HEK293 (cell line): ENCODE measurements at regions not wholly inside any gene's neighbourhood (a gene's known extent, or its start where the extent isn't known, plus 50 kb on each side); places are given as distances from the start of the nearest gene placed in this dataset.

Source experiments
- CTCF ChIA-PET: fragments of 350-600 bp; formaldehyde crosslinking; extraction: SDS; loops from one replicate; lab custom pipeline; 2021; ENCODE audit warnings: antibody characterized with exemption; lab: Yijun Ruan, JAX
- POLR2A ChIA-PET: fragments of 300-600 bp; formaldehyde crosslinking; extraction: SDS; loops from one replicate; lab custom pipeline; 2020; ENCODE audit warnings: antibody characterized with exemption, inconsistent platforms; lab: Yijun Ruan, JAX
- H3K27ac ChIP-seq: fragments of 200-500 bp; sonication (Bioruptor generic); 2 replicates; pipeline ENCODE4 v1.5.1; 2014; ENCODE audit warnings: low read depth, low read length, control low read depth, inconsistent platforms; ENCODE audit errors: extremely low read depth
- H3K36me3 ChIP-seq, 2 experiments: fragments of 200-500 bp in 1 of 2; sonication (Bioruptor generic) in 1 of 2; 1 replicate in 1 of 2; 2 replicates in 1 of 2; pipeline ENCODE4 v1.5.1; 2014 to 2017; ENCODE audit warnings: inconsistent platforms in 2 of 2, low read length in 2 of 2; ENCODE audit not compliant: control insufficient read depth in 2 of 2, insufficient read depth in 1 of 2
- H3K4me1 ChIP-seq: fragments of 200-500 bp; sonication (Bioruptor generic); 2 replicates; pipeline ENCODE4 v1.5.1; 2014; ENCODE audit warnings: mild to moderate bottlenecking, low read length, inconsistent platforms; ENCODE audit not compliant: control insufficient read depth, insufficient read depth
- H3K4me3 ChIP-seq: 2 replicates; pipeline ENCODE4 v1.5.1; 2011; ENCODE audit warnings: low read depth, mild to moderate bottlenecking, control low read depth, low read length, moderate library complexity
- H3K9me3 ChIP-seq: fragments of 200-500 bp; sonication (Bioruptor generic); 2 replicates; pipeline ENCODE4 v1.5.1; 2014; ENCODE audit warnings: low read depth, low read length, inconsistent platforms; ENCODE audit not compliant: control insufficient read depth, insufficient read depth
- ELK4 ChIP-seq: IDR thresholded peaks from 2 replicates; pipeline ENCODE4 v1.6.1; 2011; ENCODE audit warnings: mild to moderate bottlenecking, low read depth, low read length, borderline replicate concordance
- GFI1B ChIP-seq: fragments of 450-650 bp; formaldehyde crosslinking; IDR thresholded peaks from 2 replicates; pipeline ENCODE4 v1.5.1; 2016; ENCODE audit warnings: missing biosample characterization, missing genetic modification characterization
- GLI4 ChIP-seq: fragments of 450-650 bp; formaldehyde crosslinking; IDR thresholded peaks from 2 replicates; pipeline ENCODE4 v1.5.1; 2016; ENCODE audit warnings: missing biosample characterization, missing genetic modification characterization
- GLIS2 ChIP-seq: fragments of 450-650 bp; formaldehyde crosslinking; IDR thresholded peaks from 2 replicates; pipeline ENCODE4 v1.5.1; 2016; ENCODE audit warnings: missing biosample characterization, missing genetic modification characterization
- HOXC10 ChIP-seq: sonication (generic); formaldehyde crosslinking; IDR thresholded peaks from 2 replicates; pipeline ENCODE4 v1.8.1; 2023; ENCODE audit warnings: mild to moderate bottlenecking, missing genetic modification reagents
- KLF16 ChIP-seq: fragments of 450-650 bp; formaldehyde crosslinking; IDR thresholded peaks from 2 replicates; pipeline ENCODE4 v1.5.1; 2017; ENCODE audit warnings: missing biosample characterization, missing genetic modification characterization
- PRDM1 ChIP-seq: fragments of 450-650 bp; formaldehyde crosslinking; IDR thresholded peaks from 2 replicates; pipeline ENCODE4; 2016; ENCODE audit warnings: missing biosample characterization, missing genetic modification characterization
- ZNF10 ChIP-seq: fragments of 450-650 bp; formaldehyde crosslinking; IDR thresholded peaks from 2 replicates; pipeline ENCODE4 v1.5.1; 2017; ENCODE audit warnings: missing biosample characterization, missing genetic modification characterization
- ZNF112 ChIP-seq: fragments of 450-650 bp; formaldehyde crosslinking; IDR thresholded peaks from 2 replicates; pipeline ENCODE4 v1.5.0; 2017; ENCODE audit warnings: missing biosample characterization, missing genetic modification characterization
- ZNF132 ChIP-seq: fragments of 450-650 bp; formaldehyde crosslinking; IDR thresholded peaks from 2 replicates; pipeline ENCODE4 v1.5.1; 2017; ENCODE audit warnings: missing biosample characterization, missing genetic modification characterization, borderline replicate concordance
- ZNF146 ChIP-seq: fragments of 450-650 bp; formaldehyde crosslinking; IDR thresholded peaks from 2 replicates; pipeline ENCODE4 v1.5.1; 2016; ENCODE audit warnings: missing biosample characterization, missing genetic modification characterization
- ZNF19 ChIP-seq: fragments of 450-650 bp; formaldehyde crosslinking; IDR thresholded peaks from 2 replicates; pipeline ENCODE4; 2016; ENCODE audit warnings: missing biosample characterization, missing genetic modification characterization, low read depth
- ZNF202 ChIP-seq: fragments of 450-650 bp; formaldehyde crosslinking; IDR thresholded peaks from 2 replicates; pipeline ENCODE4 v1.5.1; 2016; ENCODE audit warnings: missing biosample characterization, missing genetic modification characterization, borderline replicate concordance
- ZNF280C ChIP-seq: fragments of 450-650 bp; formaldehyde crosslinking; IDR thresholded peaks from 2 replicates; pipeline ENCODE4 v1.5.1; 2016; ENCODE audit warnings: missing biosample characterization, missing genetic modification characterization
- ZNF311 ChIP-seq: fragments of 450-650 bp; formaldehyde crosslinking; IDR thresholded peaks from 2 replicates; pipeline ENCODE4 v1.5.1; 2017; ENCODE audit warnings: missing biosample characterization, missing genetic modification characterization, borderline replicate concordance
- ZNF426 ChIP-seq: fragments of 450-650 bp; formaldehyde crosslinking; IDR thresholded peaks from 2 replicates; pipeline ENCODE4 v1.5.1; 2017; ENCODE audit warnings: missing biosample characterization, missing genetic modification characterization, mild to moderate bottlenecking, inconsistent platforms, moderate library complexity
- ZNF558 ChIP-seq: fragments of 450-650 bp; formaldehyde crosslinking; IDR thresholded peaks from 2 replicates; pipeline ENCODE4 v1.5.1; 2016; ENCODE audit warnings: missing biosample characterization, missing genetic modification characterization
- ZNF639 ChIP-seq: fragments of 450-650 bp; formaldehyde crosslinking; IDR thresholded peaks from 2 replicates; pipeline ENCODE4 v1.5.1; 2016; ENCODE audit warnings: missing biosample characterization, missing genetic modification characterization
- TF ChIP-seq, protein P1 (sequence below): fragments of 450-650 bp; formaldehyde crosslinking; IDR thresholded peaks from 2 replicates; pipeline ENCODE4 v1.5.1; 2016; ENCODE audit warnings: missing biosample characterization, missing genetic modification characterization
- TF ChIP-seq, protein P2 (sequence below): fragments of 450-650 bp; formaldehyde crosslinking; IDR thresholded peaks from 2 replicates; pipeline ENCODE4 v1.5.1; 2016; ENCODE audit warnings: missing biosample characterization, missing genetic modification characterization

DNA sequence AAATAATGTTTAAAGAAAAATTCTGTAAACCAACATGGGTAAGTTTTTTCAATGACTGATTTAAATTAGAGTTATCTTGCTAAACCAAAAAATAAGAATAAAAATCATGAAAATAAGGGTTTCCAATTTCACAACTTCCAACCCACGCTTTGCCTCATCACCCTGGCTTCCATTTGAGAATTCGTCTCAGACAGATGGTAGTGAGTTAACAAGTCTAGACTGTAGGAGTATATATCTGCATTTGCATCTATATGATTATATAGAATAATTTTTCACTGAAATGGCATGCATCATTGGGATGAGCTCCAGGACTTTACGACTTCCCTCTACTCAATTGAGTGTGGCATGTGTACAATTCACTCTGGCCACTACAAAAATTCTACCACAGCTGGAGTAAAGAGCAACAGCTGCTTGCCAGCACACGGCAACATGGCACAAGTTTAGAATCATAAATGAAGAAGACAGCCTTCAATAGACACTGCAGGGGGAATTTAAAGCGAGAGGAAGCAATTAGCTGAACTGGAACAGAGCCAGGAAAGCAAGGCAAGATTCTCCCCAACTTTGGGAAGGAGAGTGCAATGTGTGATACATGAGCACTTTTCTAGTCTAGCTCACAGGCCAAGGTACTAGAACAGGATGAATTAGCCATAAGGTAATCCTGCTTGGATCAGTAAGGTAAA lies 1673.5 kb upstream of the CELF4 start:
- Histone ChIP-seq H3K27ac (no peak overlapping the region), H3K4me1 (no peaks in the 10 kb centered on the region), H3K36me3 (no peaks in the 10 kb centered on the region), H3K4me3 (no peak overlapping the region), H3K9me3 (no peaks in the 10 kb centered on the region)
- POLR2A ChIA-PET: no interaction called here
- no peak for TF ChIP-seq ZNF558 (tag by site-specific recombination)
- TF ChIP-seq, protein P1, sequence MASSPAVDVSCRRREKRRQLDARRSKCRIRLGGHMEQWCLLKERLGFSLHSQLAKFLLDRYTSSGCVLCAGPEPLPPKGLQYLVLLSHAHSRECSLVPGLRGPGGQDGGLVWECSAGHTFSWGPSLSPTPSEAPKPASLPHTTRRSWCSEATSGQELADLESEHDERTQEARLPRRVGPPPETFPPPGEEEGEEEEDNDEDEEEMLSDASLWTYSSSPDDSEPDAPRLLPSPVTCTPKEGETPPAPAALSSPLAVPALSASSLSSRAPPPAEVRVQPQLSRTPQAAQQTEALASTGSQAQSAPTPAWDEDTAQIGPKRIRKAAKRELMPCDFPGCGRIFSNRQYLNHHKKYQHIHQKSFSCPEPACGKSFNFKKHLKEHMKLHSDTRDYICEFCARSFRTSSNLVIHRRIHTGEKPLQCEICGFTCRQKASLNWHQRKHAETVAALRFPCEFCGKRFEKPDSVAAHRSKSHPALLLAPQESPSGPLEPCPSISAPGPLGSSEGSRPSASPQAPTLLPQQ (tag by site-specific recombination): no peak
- no peak for TF ChIP-seq ZNF132 (tag by site-specific recombination)
- no peak for TF ChIP-seq ZNF202 (tag by site-specific recombination)
- no peak for TF ChIP-seq GFI1B
- TF ChIP-seq ELK4: no peak
- TF ChIP-seq ZNF19 (tag by site-specific recombination): no peak
- TF ChIP-seq, protein P2, sequence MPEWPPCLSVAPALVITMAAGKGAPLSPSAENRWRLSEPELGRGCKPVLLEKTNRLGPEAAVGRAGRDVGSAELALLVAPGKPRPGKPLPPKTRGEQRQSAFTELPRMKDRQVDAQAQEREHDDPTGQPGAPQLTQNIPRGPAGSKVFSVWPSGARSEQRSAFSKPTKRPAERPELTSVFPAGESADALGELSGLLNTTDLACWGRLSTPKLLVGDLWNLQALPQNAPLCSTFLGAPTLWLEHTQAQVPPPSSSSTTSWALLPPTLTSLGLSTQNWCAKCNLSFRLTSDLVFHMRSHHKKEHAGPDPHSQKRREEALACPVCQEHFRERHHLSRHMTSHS: no peak
- no peak for TF ChIP-seq ZNF311
- TF ChIP-seq ZNF146 (tag by site-specific recombination): no peak
- TF ChIP-seq ZNF10 (tag by site-specific recombination): no peak
- no peak for TF ChIP-seq PRDM1 (tag by site-specific recombination)
- TF ChIP-seq KLF16 (tag by site-specific recombination): no peak
- no peak for TF ChIP-seq ZNF280C (tag by site-specific recombination)
- TF ChIP-seq GLI4 (tag by site-specific recombination): no peak
- no peak for TF ChIP-seq ZNF112 (tag by site-specific recombination)
- no peak for TF ChIP-seq ZNF426 (tag by site-specific recombination)
- TF ChIP-seq HOXC10 (CRISPR knock-in tag): no peak
- no peak for TF ChIP-seq GLIS2 (tag by site-specific recombination)
- no peak for TF ChIP-seq ZNF639 (tag by site-specific recombination)
- CTCF ChIA-PET: no interaction called here
